ENCODE measurements at regions not wholly inside any gene's neighbourhood (a gene's known extent, or its start where the extent isn't known, plus 50 kb on each side); places are given as distances from the start of the nearest gene placed in this dataset.
A peak's percentile ranks its signal among the peaks of the same experiment; 100 is the strongest.

DNA sequence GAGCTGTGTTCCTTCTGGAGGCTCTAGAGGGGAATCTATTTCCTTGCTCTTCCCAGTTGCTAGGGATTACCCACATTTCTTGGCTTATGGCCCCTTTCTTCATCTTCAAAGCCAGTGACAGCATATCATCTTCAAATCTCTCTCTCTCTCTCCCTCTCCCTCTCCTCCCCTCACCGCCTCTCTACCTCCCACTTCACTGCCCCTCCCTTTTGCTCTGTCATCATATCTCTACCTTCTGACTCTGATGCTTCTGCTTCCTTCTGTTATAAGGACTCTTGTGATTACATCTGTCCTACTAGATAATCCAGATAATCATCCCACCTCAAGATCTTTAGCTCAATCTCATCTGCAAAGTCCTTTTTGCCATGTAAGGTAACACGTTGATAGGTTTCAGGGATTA is 93.1 kb upstream of the TEX13D start:
- Histone ChIP-seq H3K9me2 (ENCODE audit: insufficient read depth) (no peaks in the 10 kb centered on the region), H3K9me3 (ENCODE audit: insufficient read depth, low read depth) (no peaks in the 10 kb centered on the region), H3K4me2 (no peak overlapping the region), H2AFZ (no peak overlapping the region), H3K4me1 (replicated peaks; ENCODE audit: insufficient read depth) (no peaks in the 10 kb centered on the region), H3K36me3 (ENCODE audit: low read depth) (no peaks in the 10 kb centered on the region), H3K4me3 (no peak overlapping the region), H3F3A (ENCODE audit: insufficient read depth, low read depth) (no peaks in the 10 kb centered on the region), H3K79me2 (ENCODE audit: low read depth) (no peaks in the 10 kb centered on the region), H3K27ac (no peak overlapping the region), H3K27me3 (ENCODE audit: insufficient read depth, low read depth) (0 out of 2 replicates have a peak, but pooled peaks cover 11% of the 10 kb centered on the region), H4K20me1 (ENCODE audit: insufficient read depth) (no peaks in the 10 kb centered on the region)
- intact Hi-C loops (cut with micrococcal nuclease; ENCODE audit: unreplicated experiment) = no loop called here
- ChIA-PET POLR2A (ENCODE audit: unreplicated experiment) (no interaction called here), CTCF (no interaction called here)
- no peak for TF ChIP-seq EZH2 (IDR thresholded peaks at IDR 0.05; ENCODE audit: low read depth)
- TF ChIP-seq, protein P1, sequence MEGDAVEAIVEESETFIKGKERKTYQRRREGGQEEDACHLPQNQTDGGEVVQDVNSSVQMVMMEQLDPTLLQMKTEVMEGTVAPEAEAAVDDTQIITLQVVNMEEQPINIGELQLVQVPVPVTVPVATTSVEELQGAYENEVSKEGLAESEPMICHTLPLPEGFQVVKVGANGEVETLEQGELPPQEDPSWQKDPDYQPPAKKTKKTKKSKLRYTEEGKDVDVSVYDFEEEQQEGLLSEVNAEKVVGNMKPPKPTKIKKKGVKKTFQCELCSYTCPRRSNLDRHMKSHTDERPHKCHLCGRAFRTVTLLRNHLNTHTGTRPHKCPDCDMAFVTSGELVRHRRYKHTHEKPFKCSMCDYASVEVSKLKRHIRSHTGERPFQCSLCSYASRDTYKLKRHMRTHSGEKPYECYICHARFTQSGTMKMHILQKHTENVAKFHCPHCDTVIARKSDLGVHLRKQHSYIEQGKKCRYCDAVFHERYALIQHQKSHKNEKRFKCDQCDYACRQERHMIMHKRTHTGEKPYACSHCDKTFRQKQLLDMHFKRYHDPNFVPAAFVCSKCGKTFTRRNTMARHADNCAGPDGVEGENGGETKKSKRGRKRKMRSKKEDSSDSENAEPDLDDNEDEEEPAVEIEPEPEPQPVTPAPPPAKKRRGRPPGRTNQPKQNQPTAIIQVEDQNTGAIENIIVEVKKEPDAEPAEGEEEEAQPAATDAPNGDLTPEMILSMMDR (conservative IDR thresholded peaks at IDR 0.05) = no peak
- no TSS peak for BruUV-seq (replicated peaks)
- no peak for DNase-seq

DNA sequence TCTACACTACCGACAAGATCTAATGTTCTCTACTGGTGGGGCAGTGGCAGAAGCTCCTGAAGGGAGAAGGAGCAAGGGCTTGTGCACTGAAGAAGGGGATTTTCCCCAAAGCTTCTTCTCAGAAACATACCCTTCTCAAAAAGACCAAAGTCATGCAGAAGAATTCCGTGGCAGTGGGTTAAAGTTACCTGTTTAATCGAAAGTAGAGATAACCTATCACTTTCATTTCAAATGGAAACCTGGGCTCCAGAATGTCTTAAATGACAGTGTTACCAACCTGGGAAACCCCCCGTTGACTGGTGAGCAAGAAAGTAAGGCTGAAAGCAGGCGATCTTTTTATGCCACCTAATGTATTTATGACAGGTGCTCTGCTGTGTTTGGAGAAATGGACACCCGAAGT is 92.5 kb upstream of the TEX13D start:
- ChIA-PET POLR2A (ENCODE audit: unreplicated experiment) (no interaction called here), CTCF (no interaction called here)
- H3F3A ChIP-seq (ENCODE audit: insufficient read depth, low read depth) = no peaks in the 10 kb centered on the region
- H3K4me3 ChIP-seq = no peak overlapping the region
- peak overlapping the region; percentile 41; the same call in 1 of the 2 replicates for H2AFZ ChIP-seq
- no peaks in the 10 kb centered on the region for H3K79me2 ChIP-seq (ENCODE audit: low read depth)
- H3K27me3 ChIP-seq (ENCODE audit: insufficient read depth, low read depth) = 0 out of 2 replicates have a peak, but pooled peaks cover 11% of the 10 kb centered on the region
- no TSS peak for BruUV-seq (replicated peaks)
- DNase-seq = no peak
- H3K27ac ChIP-seq = no peak overlapping the region
- TF ChIP-seq, protein P1 (conservative IDR thresholded peaks at IDR 0.05) = no peak
- no peak for TF ChIP-seq EZH2 (IDR thresholded peaks at IDR 0.05; ENCODE audit: low read depth)
- no peaks in the 10 kb centered on the region for H3K9me2 ChIP-seq (ENCODE audit: insufficient read depth)
- no peaks in the 10 kb centered on the region for H3K9me3 ChIP-seq (ENCODE audit: insufficient read depth, low read depth)
- intact Hi-C loops (cut with micrococcal nuclease; ENCODE audit: unreplicated experiment) = no loop called here
- no peaks in the 10 kb centered on the region for H3K4me1 ChIP-seq (replicated peaks; ENCODE audit: insufficient read depth)
- no peaks in the 10 kb centered on the region for H3K36me3 ChIP-seq (ENCODE audit: low read depth)
- H3K4me2 ChIP-seq = no peak overlapping the region
- no peaks in the 10 kb centered on the region for H4K20me1 ChIP-seq (ENCODE audit: insufficient read depth)

DNA sequence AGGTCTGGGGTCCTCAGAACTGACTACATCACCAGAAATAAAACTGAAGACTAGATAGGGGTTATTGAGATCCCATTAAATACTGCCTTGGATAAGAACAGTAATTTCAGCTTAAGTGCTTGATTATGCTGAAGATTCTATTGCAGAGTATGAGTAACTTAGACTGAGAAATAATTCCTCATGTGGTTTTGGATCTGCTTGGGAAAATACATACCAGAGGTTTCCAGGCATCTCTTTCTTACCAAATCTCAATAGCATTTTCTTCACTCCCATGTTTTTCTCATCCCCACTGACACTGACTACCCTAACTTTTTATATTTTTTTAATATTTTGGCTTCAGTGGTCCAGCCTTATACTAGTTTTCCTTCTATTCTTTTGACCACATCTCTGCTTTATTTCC is 92.0 kb upstream of the TEX13D start:
- Histone ChIP-seq H3K9me3 (ENCODE audit: insufficient read depth, low read depth) (no peaks in the 10 kb centered on the region), H3K9me2 (ENCODE audit: insufficient read depth) (no peaks in the 10 kb centered on the region), H2AFZ (no peak overlapping the region), H3K79me2 (ENCODE audit: low read depth) (no peaks in the 10 kb centered on the region), H3K4me3 (no peak overlapping the region), H3K27ac (no peak overlapping the region), H3F3A (ENCODE audit: insufficient read depth, low read depth) (no peaks in the 10 kb centered on the region), H3K36me3 (ENCODE audit: low read depth) (no peaks in the 10 kb centered on the region), H3K27me3 (ENCODE audit: insufficient read depth, low read depth) (0 out of 2 replicates have a peak, but pooled peaks cover 11% of the 10 kb centered on the region), H3K4me2 (no peak overlapping the region), H4K20me1 (ENCODE audit: insufficient read depth) (no peaks in the 10 kb centered on the region), H3K4me1 (replicated peaks; ENCODE audit: insufficient read depth) (no peaks in the 10 kb centered on the region)
- BruUV-seq (replicated peaks) = no TSS peak
- no peak for DNase-seq
- POLR2A ChIA-PET (ENCODE audit: unreplicated experiment) = no interaction called here
- CTCF ChIA-PET = no interaction called here
- TF ChIP-seq, protein P1 (conservative IDR thresholded peaks at IDR 0.05) = no peak
- intact Hi-C loops (cut with micrococcal nuclease; ENCODE audit: unreplicated experiment) = no loop called here

All from PC-9 (cell line).